ENCODE measurements at regions not wholly inside any gene's neighbourhood (a gene's known extent, or its start where the extent isn't known, plus 50 kb on each side); places are given as distances from the start of the nearest gene placed in this dataset.

GRCh38 chr6:6704103-6705060, 115.9 kb downstream of the LY86 start:
- intact Hi-C loops (cut with DNase I), result no loop called here
- no peak for DNase-seq

- intact Hi-C loops (cut with DNase I), result no loop called here
- no peak for DNase-seq
Observed at GRCh38 chr6:6705061-6705425, 116.5 kb downstream of the LY86 start.

GRCh38 chr6:6705915-6706675, 117.6 kb downstream of the LY86 start:
- intact Hi-C loops (cut with DNase I), result no loop called here
- no peak for DNase-seq

GRCh38 chr6:6707143-6707542, 118.6 kb downstream of the LY86 start:
- DNase-seq, result peak in 26 of 42 donors; percentile 14 to 66 (median 42)
- intact Hi-C loops (cut with DNase I), result no loop called here

- intact Hi-C loops (cut with DNase I), result no loop called here
- DNase-seq, result no peak
Observed at GRCh38 chr6:6709106-6709505, 120.6 kb downstream of the LY86 start.

- intact Hi-C loops (cut with DNase I), result no loop called here
- no peak for DNase-seq
Observed at GRCh38 chr6:6711031-6711785, 122.7 kb downstream of the LY86 start.

GRCh38 chr6:6711832-6712448, 123.4 kb downstream of the LY86 start:
- peak in 21 of 42 donors; percentile 11 to 57 (median 32) for DNase-seq
- intact Hi-C loops (cut with DNase I), result no loop called here

- peak in 14 of 42 donors; percentile 27 to 56 (median 34) for DNase-seq
Observed at GRCh38 chr6:6712449-6713403, 124.2 kb downstream of the LY86 start.

GRCh38 chr6:6713657-6714056, 125.1 kb downstream of the LY86 start:
- intact Hi-C loops (cut with DNase I), result no loop called here
- DNase-seq, result no peak

More at GRCh38 chr6:6712449-6713403, 124.2 kb downstream of the LY86 start:
- intact Hi-C loops (cut with DNase I), result no loop called here

GRCh38 chr6:6714118-6714897, 125.8 kb downstream of the LY86 start:
- no peak for DNase-seq
- intact Hi-C loops (cut with DNase I), result no loop called here

- no peak for DNase-seq
- intact Hi-C loops (cut with DNase I), result no loop called here
Observed at GRCh38 chr6:6714953-6715352, 126.4 kb downstream of the LY86 start.

GRCh38 chr6:6715465-6715864, 126.9 kb downstream of the LY86 start:
- DNase-seq, result no peak
- intact Hi-C loops (cut with DNase I), result no loop called here

GRCh38 chr6:6716998-6717763, 128.7 kb downstream of the LY86 start:
- intact Hi-C loops (cut with DNase I), result no loop called here
- DNase-seq, result no peak

GRCh38 chr6:6717953-6718352, 129.4 kb downstream of the LY86 start:
- DNase-seq, result no peak
- intact Hi-C loops (cut with DNase I), result no loop called here

- intact Hi-C loops (cut with DNase I), result loop anchor here (10.0 kb wide), 1 partner anchor 523 kb away; no protein-coding TSS in a partner anchor
- DNase-seq, result no peak
Observed at GRCh38 chr6:6721606-6722005, 133.1 kb downstream of the LY86 start.

GRCh38 chr6:6722195-6722594, 133.7 kb downstream of the LY86 start:
- intact Hi-C loops (cut with DNase I), result loop anchor here (10.0 kb wide), 1 partner anchor 523 kb away; no protein-coding TSS in a partner anchor
- no peak for DNase-seq
